H1 (cell line): ENCODE measurements at regions not wholly inside any gene's neighbourhood (a gene's known extent, or its start where the extent isn't known, plus 50 kb on each side); places are given as distances from the start of the nearest gene placed in this dataset.

Experiments used
- BACH1 ChIP-seq: IDR thresholded peaks from 2 replicates; pipeline ENCODE4 v1.6.1; 2012; ENCODE audit warnings: low read length, improper control_type of control experiment
- CBX5 ChIP-seq: fragments of 300-800, 300-1000 bp; sonication (generic); IDR thresholded peaks from 2 replicates; pipeline ENCODE4 v1.7.1; 2016; ENCODE audit warnings: antibody characterized with exemption, low read length, low read depth
- CHD2 ChIP-seq: IDR thresholded peaks from 2 replicates; pipeline ENCODE4 v1.6.1; 2012; ENCODE audit warnings: low read length, improper control_type of control experiment
- CTCF ChIP-seq, 3 experiments: IDR thresholded peaks; 1 replicate in 2 of 3; 2 replicates in 1 of 3; pipeline versions ENCODE4 v1.5.1 to v1.6.1; 2011; ENCODE audit warnings: low read length in 3 of 3, mild to moderate bottlenecking in 3 of 3, inconsistent platforms in 2 of 3, low read depth in 1 of 3, moderate library complexity in 1 of 3; ENCODE audit not compliant: insufficient read depth in 1 of 3; ENCODE audit errors: control extremely low read depth in 1 of 3
- GTF2F1 ChIP-seq: IDR thresholded peaks from 2 replicates; pipeline ENCODE4 v1.6.1; 2012; ENCODE audit warnings: low read depth, low read length, improper control_type of control experiment, borderline replicate concordance
- JUN ChIP-seq: IDR thresholded peaks from 2 replicates; pipeline ENCODE4 v1.6.1; 2011; ENCODE audit warnings: low read depth, mild to moderate bottlenecking, improper control_type of control experiment, low read length
- POU5F1 ChIP-seq: IDR thresholded peaks from 2 replicates; pipeline ENCODE4 v1.6.1; 2011; ENCODE audit warnings: low read depth, mild to moderate bottlenecking, low read length, moderate library complexity
- SAP30 ChIP-seq: fragments of 300-600 bp; sonication (generic); IDR thresholded peaks from 2 replicates; pipeline ENCODE4 v1.7.1; 2012; ENCODE audit warnings: low read length, moderate library complexity, mild to moderate bottlenecking, inconsistent platforms; ENCODE audit not compliant: insufficient read depth, insufficient replicate concordance
- SUZ12 ChIP-seq: fragments of 200-600 bp; sonication (generic); IDR thresholded peaks from 2 replicates; pipeline ENCODE4 v1.6.1; 2012; ENCODE audit warnings: mild to moderate bottlenecking, inconsistent platforms, low read length, moderate library complexity, mixed read lengths

- TF ChIP-seq CTCF (IDR thresholded peaks at IDR 0.05; ENCODE audit: control extremely low read depth in 1 of 3, insufficient read depth in 1 of 3, low read depth in 1 of 3, low read length in 3 of 3), result no peak
- no peak for TF ChIP-seq POU5F1
- no peak for TF ChIP-seq SAP30
- no peak for TF ChIP-seq BACH1
- TF ChIP-seq SUZ12, result no peak
- TF ChIP-seq GTF2F1, result no peak
- TF ChIP-seq CBX5, result no peak
- TF ChIP-seq CHD2, result no peak
- no peak for TF ChIP-seq JUN
These were observed 118.3 kb downstream of the KLF6 start (continued) for GRCh38 chr10:3666525-3667302.
